ENCODE measurements at regions not wholly inside any gene's neighbourhood (a gene's known extent, or its start where the extent isn't known, plus 50 kb on each side); places are given as distances from the start of the nearest gene placed in this dataset.

DNA sequence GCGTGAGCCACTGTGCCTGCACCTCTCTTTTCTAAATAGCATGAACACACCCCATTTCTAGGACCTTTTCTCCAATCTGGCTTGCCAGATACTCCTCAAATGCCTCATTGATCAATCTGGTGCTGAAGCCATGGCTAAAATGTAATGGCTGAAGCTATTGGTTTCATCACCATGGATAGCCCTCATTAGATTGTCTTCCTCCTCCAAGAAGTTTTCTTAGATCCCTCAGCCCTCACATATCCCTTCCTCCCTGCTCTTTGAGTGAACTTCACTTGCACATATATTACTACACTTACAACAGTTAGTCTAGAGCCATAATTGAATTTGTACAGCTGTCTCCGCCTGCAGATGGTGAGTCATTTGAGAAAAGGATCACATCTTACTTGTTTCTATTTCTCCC is 77.9 kb upstream of the TOX3 start:
- no peak overlapping the region; the same call in 1 of the 2 replicates for H3K27ac ChIP-seq
- TF ChIP-seq, protein P1, sequence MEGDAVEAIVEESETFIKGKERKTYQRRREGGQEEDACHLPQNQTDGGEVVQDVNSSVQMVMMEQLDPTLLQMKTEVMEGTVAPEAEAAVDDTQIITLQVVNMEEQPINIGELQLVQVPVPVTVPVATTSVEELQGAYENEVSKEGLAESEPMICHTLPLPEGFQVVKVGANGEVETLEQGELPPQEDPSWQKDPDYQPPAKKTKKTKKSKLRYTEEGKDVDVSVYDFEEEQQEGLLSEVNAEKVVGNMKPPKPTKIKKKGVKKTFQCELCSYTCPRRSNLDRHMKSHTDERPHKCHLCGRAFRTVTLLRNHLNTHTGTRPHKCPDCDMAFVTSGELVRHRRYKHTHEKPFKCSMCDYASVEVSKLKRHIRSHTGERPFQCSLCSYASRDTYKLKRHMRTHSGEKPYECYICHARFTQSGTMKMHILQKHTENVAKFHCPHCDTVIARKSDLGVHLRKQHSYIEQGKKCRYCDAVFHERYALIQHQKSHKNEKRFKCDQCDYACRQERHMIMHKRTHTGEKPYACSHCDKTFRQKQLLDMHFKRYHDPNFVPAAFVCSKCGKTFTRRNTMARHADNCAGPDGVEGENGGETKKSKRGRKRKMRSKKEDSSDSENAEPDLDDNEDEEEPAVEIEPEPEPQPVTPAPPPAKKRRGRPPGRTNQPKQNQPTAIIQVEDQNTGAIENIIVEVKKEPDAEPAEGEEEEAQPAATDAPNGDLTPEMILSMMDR (IDR thresholded peaks at IDR 0.05), result no peak
- no peak for TF ChIP-seq ZFX (IDR thresholded peaks at IDR 0.05; ENCODE audit: borderline replicate concordance)

DNA sequence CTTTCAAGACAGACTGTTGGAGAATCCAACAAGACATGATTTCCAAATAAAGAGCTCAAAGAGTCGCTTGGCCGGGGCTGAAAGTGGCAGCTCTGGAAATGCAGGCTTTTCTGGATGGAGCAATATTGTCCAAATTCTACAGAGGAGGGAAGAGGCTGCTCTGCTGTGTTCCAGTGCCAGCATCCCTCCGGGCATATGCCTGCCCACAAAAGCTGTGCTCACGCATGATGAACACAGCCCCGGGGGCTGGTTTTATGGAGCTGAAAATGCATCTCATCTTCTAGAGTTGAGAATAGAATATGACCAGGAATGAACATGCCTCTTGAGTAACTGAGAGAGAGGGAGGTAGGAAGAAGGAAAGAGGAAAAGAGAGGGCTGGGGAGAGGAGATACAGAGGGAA is 74.7 kb upstream of the TOX3 start:
- TF ChIP-seq, protein P1 (IDR thresholded peaks at IDR 0.05), result no peak
- no peak for TF ChIP-seq ZFX (IDR thresholded peaks at IDR 0.05; ENCODE audit: borderline replicate concordance)
- H3K27ac ChIP-seq, result peak overlapping the region; percentile 77

DNA sequence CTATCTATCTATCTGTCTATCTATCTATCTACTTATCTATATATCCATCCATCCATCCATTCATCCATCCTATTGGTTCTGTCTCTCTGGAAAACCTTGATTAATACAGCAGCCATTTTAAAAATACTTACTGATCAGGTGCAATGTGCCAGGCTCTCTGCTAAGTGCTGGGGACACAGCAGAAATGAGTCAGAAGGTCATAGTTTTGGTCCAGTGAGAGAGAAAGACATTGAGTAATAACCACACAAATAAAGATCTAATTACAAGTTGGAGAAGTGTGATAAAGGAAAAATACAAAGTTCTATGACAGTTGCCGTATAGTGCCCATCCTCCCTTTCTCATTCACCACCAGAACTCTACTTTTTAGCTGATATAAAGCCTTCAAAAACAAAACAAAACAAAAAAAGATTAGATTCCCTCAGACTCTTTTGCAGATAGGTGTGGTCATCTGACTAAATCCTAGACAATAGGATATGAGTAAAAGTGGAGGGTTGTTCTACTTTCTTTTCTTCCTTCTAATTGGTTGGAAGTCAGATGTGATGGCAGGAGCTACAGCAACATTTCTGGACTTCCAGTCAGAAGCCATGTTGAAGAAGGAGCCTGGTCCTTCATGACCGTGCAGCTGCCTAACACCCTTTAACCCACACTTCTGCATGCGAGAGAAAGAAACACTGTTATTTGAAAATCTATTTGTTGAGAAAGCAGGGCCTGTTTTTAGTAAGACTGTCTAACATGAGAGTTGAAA is 72.0 kb upstream of the TOX3 start:
- TF ChIP-seq, protein P1 (IDR thresholded peaks at IDR 0.05), result no peak
- TF ChIP-seq ZFX (IDR thresholded peaks at IDR 0.05; ENCODE audit: borderline replicate concordance), result no peak
- H3K27ac ChIP-seq, result no peak overlapping the region

DNA sequence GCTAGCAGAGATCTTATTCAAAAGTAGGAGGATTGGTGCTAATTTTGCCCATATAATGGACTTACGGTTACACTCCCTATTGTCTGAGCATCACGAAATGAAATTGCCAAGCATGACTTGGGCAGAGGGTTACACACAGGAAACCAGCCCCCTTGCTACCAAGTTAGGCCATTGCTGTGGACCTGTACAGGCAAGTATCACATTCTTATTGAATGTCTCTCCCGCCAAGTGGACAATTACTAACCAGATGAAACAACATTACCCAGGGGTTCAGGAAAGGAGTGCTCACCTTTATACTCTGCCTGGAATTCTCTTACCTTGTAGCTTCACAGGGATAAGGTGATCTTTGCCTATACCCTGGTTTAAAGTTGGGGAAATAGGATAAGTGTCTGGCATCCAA is 70.6 kb upstream of the TOX3 start:
- TF ChIP-seq, protein P1 (IDR thresholded peaks at IDR 0.05), result no peak
- TF ChIP-seq ZFX (IDR thresholded peaks at IDR 0.05; ENCODE audit: borderline replicate concordance), result no peak
- H3K27ac ChIP-seq, result no peak overlapping the region

DNA sequence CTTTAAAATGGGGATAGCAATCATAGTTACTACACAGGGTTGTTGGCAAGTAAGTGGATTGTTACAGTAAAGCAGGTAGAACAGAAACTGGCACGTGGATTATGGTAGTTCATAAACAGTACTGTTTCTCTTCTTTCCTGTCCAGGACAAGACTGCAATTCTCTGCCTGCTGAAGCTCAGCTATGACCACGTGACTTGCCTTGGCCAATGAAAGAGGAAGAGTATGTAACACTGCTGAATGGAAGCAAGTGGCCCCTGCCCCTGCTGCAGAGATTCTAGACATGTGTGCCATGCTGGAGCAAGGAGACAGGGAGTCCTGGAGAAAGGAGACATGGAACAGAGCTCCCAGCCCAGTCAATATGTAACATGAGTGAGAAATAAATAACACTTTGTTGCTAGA is 66.6 kb upstream of the TOX3 start:
- TF ChIP-seq ZFX (IDR thresholded peaks at IDR 0.05; ENCODE audit: borderline replicate concordance), result no peak
- TF ChIP-seq, protein P1 (IDR thresholded peaks at IDR 0.05), result no peak
- H3K27ac ChIP-seq, result no peak overlapping the region

DNA sequence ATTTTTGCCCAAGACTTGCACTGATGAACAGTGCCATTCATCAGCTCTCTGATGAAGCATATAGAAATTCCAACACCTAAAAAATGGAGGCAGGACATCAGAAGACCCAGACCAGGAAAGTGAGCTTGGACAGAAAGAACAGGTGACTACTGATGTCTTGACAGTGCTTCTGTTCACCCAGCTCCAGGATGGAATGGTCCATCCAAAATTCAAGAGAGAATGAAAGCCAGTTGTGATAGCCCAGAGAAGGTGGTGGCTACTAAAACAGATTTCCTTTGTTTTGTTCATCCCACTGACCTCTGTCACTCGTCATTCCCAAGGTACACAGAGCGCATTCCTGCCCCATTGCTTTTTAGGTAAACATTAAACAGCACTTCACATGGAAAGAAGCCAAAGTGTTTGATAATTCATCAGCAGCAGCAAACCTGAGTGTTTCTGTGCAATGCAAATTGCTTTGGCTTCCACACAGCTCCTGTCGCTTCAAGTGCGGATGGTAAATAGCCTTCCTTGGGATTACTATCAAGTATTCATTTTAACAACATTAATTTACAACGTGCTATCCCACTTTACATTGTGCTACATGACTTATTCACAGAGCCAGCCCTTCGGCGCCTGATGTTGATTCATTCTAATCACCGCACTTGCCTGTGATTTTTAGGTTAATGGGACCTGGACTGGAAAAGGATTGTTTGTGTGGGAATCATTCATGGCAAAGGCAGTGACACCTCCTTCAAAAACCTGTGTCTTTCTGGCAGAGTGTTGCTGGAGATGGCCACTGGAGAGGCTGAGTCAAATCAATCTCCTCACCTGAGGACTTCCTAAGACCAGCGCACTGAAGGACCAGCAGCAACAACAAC is 65.1 kb upstream of the TOX3 start:
- TF ChIP-seq, protein P1 (IDR thresholded peaks at IDR 0.05), result no peak
- TF ChIP-seq ZFX (IDR thresholded peaks at IDR 0.05; ENCODE audit: borderline replicate concordance), result no peak
- H3K27ac ChIP-seq, result peak overlapping the region; percentile 88

DNA sequence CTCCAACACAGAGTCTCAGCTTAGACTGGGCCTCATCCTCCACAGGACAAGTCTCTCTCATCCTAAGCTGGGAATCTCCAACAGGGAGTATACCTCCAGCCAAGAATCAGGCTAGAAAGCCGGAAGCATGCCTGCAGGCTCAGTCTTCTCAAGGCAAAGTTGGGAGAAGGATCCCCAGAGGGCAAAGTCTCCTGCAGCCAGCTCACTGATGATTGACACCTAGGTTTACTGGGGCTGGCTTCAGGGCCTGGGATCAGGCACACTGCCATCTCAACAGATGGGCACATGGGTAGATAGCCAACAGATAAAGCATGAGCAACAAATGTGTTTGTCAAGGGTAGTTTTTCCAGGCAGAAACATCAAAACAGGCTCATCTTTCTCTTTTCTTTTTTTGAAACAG is 56.1 kb upstream of the TOX3 start:
- TF ChIP-seq, protein P1 (IDR thresholded peaks at IDR 0.05), result no peak
- TF ChIP-seq ZFX (IDR thresholded peaks at IDR 0.05; ENCODE audit: borderline replicate concordance), result no peak
- H3K27ac ChIP-seq, result peak overlapping the region; percentile 27
